Breast epithelium (tissue), 3 donors: ENCODE measurements at regions not wholly inside any gene's neighbourhood (a gene's known extent, or its start where the extent isn't known, plus 50 kb on each side); places are given as distances from the start of the nearest gene placed in this dataset.

Source experiments
- POLR2A ChIP-seq: fragments of 450-650 bp; IDR thresholded peaks from one replicate; pipeline ENCODE4 v1.6.1; 2016; ENCODE audit warnings: antibody characterized with exemption, mild to moderate bottlenecking, moderate library complexity
- TF ChIP-seq, protein P1 (sequence below), 3 donors: fragments of 450-650 bp; IDR thresholded peaks; one replicate each; pipeline ENCODE4 v1.5.1; 2016 to 2017; ENCODE audit warnings: antibody characterized with exemption in 3 of 3, mild to moderate bottlenecking in 3 of 3, moderate library complexity in 3 of 3

- TF ChIP-seq POLR2A: no peak
- TF ChIP-seq, protein P1, sequence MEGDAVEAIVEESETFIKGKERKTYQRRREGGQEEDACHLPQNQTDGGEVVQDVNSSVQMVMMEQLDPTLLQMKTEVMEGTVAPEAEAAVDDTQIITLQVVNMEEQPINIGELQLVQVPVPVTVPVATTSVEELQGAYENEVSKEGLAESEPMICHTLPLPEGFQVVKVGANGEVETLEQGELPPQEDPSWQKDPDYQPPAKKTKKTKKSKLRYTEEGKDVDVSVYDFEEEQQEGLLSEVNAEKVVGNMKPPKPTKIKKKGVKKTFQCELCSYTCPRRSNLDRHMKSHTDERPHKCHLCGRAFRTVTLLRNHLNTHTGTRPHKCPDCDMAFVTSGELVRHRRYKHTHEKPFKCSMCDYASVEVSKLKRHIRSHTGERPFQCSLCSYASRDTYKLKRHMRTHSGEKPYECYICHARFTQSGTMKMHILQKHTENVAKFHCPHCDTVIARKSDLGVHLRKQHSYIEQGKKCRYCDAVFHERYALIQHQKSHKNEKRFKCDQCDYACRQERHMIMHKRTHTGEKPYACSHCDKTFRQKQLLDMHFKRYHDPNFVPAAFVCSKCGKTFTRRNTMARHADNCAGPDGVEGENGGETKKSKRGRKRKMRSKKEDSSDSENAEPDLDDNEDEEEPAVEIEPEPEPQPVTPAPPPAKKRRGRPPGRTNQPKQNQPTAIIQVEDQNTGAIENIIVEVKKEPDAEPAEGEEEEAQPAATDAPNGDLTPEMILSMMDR (IDR thresholded peaks at IDR 0.05): no peak
Measured at GRCh38 chr5:61991866-61992265, 314.1 kb upstream of the KIF2A start.
